NB4 (cell line): ENCODE measurements at regions not wholly inside any gene's neighbourhood (a gene's known extent, or its start where the extent isn't known, plus 50 kb on each side); places are given as distances from the start of the nearest gene placed in this dataset.

Experiments used
- CTCF ChIP-seq: IDR thresholded peaks from one replicate; pipeline ENCODE4 v1.5.1; 2012; ENCODE audit warnings: low read depth, low read length
- POLR2A ChIP-seq: IDR thresholded peaks from 2 replicates; pipeline ENCODE4 v1.6.1; 2011; ENCODE audit warnings: mild to moderate bottlenecking; ENCODE audit not compliant: insufficient read length; ENCODE audit errors: extremely low read depth

- TF ChIP-seq CTCF: no peak
- TF ChIP-seq POLR2A: no peak
Observed at GRCh38 chr12:93247313-93247991, 130.3 kb upstream of the NUDT4 start.
